ENCODE measurements at regions not wholly inside any gene's neighbourhood (a gene's known extent, or its start where the extent isn't known, plus 50 kb on each side); places are given as distances from the start of the nearest gene placed in this dataset.

DNA sequence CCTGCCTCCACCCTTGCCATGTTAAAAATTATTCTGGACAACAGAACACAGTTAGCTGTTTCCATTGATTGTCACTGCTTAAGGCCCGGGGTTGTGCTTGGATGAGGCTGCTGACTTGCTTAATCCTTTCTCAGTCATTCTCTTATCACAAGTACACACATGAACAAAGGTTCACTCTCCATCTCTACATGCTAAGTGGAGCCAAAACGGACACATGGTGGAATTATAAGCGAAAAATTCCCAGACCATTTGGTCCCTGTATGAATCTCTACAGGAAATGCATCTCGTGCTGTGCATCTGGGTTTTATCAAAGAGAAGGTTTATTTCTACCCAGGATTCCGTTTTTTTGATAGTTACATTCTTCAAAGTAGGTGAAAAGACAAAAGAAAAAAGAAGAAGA lies 177.5 kb upstream of the ETAA1 start:
- ChIA-PET SMC1A (ENCODE audit: uncharacterized antibody, unreplicated experiment) (no interaction called here), RAD21 (ENCODE audit: unreplicated experiment) (no interaction called here), POLR2A (no interaction called here), CTCF (no interaction called here)
- no peaks in the 10 kb centered on the region for H3K4me1 ChIP-seq (ENCODE audit: control insufficient read depth, insufficient read depth, low read length)
- ATAC-seq (no peak), DNase-seq (ENCODE audit: low read depth, low spot score) (no peak), FAIRE-seq (no peak)
- H3K4me3 ChIP-seq, result no peak overlapping the region
- in situ Hi-C loops (cut with MboI), result no loop called here
- no peak for TF ChIP-seq LARP7 (IDR thresholded peaks at IDR 0.05)
- no peak for TF ChIP-seq HDAC6 (IDR thresholded peaks at IDR 0.05; ENCODE audit: unreplicated experiment)
- TF ChIP-seq ZNF207 (IDR thresholded peaks at IDR 0.05; ENCODE audit: borderline replicate concordance), result no peak
- no peak for TF ChIP-seq TAF1 (IDR thresholded peaks at IDR 0.05; ENCODE audit: borderline replicate concordance, low read depth, low read length)
- TF ChIP-seq PRDM15 (CRISPR knock-in tag; IDR thresholded peaks at IDR 0.05), result no peak
- no peak for TF ChIP-seq MEF2A (IDR thresholded peaks at IDR 0.05; ENCODE audit: insufficient read depth, low read depth, low read length)
- TF ChIP-seq, protein P1, sequence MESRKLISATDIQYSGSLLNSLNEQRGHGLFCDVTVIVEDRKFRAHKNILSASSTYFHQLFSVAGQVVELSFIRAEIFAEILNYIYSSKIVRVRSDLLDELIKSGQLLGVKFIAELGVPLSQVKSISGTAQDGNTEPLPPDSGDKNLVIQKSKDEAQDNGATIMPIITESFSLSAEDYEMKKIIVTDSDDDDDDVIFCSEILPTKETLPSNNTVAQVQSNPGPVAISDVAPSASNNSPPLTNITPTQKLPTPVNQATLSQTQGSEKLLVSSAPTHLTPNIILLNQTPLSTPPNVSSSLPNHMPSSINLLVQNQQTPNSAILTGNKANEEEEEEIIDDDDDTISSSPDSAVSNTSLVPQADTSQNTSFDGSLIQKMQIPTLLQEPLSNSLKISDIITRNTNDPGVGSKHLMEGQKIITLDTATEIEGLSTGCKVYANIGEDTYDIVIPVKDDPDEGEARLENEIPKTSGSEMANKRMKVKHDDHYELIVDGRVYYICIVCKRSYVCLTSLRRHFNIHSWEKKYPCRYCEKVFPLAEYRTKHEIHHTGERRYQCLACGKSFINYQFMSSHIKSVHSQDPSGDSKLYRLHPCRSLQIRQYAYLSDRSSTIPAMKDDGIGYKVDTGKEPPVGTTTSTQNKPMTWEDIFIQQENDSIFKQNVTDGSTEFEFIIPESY (IDR thresholded peaks at IDR 0.05), result no peak
- whole genome bisulfite sequencing (ENCODE audit: insufficient coverage, insufficient replicate concordance, low lambda C conversion rate, missing lambda C conversion rate), result 6% methylated on average over 5 of the region's 5 CpGs
- H2AFZ ChIP-seq (ENCODE audit: control insufficient read depth, low read depth, low read length), result no peak overlapping the region
- H3K4me2 ChIP-seq (ENCODE audit: control insufficient read depth, insufficient read depth), result no peak overlapping the region
- no peak overlapping the region for H3K9ac ChIP-seq (ENCODE audit: control insufficient read depth, insufficient read depth, low read length)
- no TSS peak for BruUV-seq (replicated peaks)
- no peaks in the 10 kb centered on the region for H3K36me3 ChIP-seq (ENCODE audit: control insufficient read depth in 2 of 2, insufficient read depth in 2 of 2, low read length in 1 of 2)
- H3K79me2 ChIP-seq (ENCODE audit: control insufficient read depth, insufficient read depth, low read length), result no peaks in the 10 kb centered on the region
- intact Hi-C loops (cut with micrococcal nuclease; ENCODE audit: unreplicated experiment), result no loop called here
- H4K20me1 ChIP-seq (ENCODE audit: control insufficient read depth, insufficient read depth), result no peaks in the 10 kb centered on the region
- H3K27ac ChIP-seq (ENCODE audit: control insufficient read depth, insufficient read depth), result no peak overlapping the region
- no peaks in the 10 kb centered on the region for H3K9me3 ChIP-seq (replicated peaks; ENCODE audit: control insufficient read depth, insufficient read depth, low read length)
- H3K27me3 ChIP-seq (replicated peaks in 1 of 2; ENCODE audit: control insufficient read depth in 2 of 2, insufficient read depth in 2 of 2, low read length in 1 of 2), result no peaks in the 10 kb centered on the region

All from GM12878 (cell line).